ENCODE measurements at regions not wholly inside any gene's neighbourhood (a gene's known extent, or its start where the extent isn't known, plus 50 kb on each side); places are given as distances from the start of the nearest gene placed in this dataset.
"Not testable (repeated sequence)": the region's sequence is repeated elsewhere in the genome, so short reads cannot be mapped to it uniquely, and the experiment has no call there.

DNA sequence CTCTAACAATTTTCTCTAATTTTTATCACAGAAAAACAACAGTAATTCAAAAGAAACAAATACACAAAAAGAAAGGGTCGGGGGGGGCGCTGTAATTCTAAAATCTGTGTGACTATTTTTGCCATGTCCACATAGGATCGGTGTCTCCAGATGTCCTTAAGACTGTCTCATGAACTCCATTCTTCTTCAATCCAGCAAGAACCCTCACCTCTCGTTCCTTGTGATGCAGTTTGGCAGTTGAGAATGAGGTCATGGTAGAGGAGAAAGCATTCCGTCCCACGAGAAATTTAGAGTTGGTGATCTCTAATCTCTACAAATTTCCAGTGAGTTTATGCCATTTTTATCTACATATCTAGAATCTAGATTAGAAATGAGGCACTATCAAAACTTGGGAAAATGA is 394.7 kb downstream of the TFEC start:
- no peak for DNase-seq

DNA sequence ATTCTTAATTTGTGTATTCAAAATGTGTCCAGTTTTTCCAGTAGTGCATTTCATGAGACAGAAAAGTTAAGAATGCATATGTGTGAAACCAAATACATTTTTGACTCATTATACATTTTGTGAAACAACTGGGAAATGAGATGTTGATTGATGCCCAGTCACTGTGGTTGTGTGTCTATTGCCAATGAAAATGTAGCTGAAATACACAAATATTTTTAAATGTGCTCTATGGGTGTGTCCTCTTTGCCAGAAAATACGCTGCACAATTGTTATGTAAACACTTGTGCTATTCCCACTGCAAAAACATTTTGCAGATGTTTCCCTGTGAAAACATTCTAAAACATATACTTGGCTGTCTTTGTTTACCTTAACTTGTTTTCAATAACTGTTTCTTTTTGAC is 395.2 kb downstream of the TFEC start:
- DNase-seq: no peak

DNA sequence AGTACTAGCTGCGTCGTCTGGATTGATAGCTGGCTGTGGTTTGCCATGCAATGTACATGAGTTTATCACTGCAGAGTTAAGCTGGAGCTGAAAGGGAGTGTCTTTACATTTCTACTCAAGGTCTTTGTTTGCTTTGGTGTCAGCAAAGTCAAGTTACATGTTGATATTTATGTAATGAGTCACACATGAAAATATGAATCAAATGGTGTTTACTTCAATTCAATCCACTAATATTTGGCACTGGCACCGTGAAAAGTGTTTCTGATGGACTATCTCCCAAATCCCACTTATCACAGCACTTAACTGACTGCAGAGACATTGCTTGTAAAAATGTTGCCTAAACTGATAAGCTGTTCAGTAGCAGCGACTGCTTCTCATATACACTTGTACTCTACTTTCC is 395.9 kb downstream of the TFEC start:
- no peak for DNase-seq

DNA sequence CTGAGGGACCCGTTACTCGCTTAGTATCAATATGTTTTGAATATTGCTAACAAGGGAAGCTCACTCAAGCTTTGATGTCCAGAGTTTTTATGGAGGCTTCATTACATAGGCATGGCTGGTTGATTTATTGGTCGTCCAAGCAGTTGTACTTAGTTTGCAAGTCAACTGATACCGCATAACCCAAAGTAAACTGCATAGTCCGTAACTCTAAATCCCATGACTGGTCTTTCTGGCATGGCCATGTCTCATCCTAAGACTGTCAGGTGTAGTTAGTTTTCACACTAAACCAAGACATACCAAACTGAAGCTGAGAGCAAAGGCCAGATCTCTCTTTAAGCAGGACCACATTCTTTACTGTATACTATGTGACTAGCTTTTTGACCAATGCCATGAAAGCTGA is 397.9 kb downstream of the TFEC start:
- DNase-seq: no peak

DNA sequence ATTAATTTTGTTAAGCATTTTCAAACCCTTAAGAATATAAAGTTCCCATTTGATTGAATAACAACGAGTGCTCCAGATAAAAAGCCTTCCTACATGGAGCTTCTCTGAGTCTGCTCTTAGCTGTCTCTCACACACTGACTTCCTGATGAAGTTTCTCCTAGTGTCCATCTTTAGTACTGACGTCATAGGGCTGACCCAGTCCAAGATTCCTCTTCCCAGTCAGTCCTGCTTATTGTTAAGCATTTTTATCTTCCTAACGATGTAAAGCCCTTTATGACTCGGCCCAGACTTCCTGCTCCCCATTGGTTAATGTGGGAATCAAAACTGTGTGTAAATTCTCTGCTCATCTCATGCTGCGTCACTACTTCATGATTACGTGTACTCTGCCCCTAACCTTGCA is 398.8 kb downstream of the TFEC start:
- DNase-seq: no peak

DNA sequence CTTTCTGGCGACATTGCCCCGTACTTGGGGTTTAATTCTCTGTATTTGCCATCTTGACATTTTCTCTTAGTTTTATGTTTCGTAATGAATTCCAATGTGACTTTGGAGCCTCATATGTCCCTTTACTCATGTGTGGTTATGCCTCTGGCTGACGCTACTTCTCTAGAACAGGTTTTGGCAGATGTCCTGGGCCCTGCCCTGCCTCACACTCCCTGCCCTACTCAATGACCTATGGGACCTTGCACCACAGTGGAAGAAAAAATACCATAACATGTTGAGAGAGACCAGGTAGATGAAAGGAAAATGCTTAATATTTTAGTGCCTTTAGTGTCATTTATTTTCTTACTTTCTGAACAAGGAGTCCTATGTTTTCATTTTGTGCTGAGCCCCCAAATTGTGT is 400.5 kb downstream of the TFEC start:
- DNase-seq: no peak

DNA sequence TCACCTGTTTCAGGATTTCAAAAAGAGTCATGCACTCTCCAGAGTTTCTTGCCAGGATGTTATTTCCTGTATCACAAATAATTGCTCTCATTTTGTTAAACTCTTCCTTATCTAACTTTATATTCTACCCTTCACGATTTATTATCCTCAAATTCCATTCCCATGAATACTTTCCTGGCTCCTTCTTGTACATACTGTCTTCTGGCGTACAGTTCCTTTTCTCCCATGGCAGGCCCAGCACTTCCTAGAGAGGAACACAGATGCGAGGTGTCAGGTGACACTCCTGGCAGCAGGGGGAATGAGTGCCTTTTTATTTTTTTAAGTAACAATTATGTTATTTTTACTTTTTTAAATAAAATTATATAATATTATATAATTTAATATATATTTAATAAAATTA is 411.9 kb downstream of the TFEC start:
- DNase-seq: no peak

DNA sequence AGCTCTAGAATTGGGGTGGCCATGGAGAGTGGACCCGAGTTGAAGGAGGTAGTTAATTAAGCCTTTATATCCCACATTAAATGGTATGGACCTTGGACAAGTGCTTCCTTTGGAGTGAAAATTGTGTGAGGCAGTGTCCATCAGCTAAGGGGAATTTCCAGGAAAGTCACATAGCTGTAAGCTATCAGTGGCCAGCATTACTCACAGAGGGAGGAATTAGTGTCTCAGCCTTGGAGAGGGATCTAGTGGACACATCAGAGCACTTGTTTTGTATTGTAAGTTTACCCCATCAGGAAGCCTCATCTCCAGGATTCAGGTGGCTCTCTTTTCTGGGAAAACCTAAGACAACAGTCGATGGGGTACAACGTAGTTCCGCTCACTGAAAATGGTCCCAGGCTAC is 416.7 kb downstream of the TFEC start:
- DNase-seq: no peak

DNA sequence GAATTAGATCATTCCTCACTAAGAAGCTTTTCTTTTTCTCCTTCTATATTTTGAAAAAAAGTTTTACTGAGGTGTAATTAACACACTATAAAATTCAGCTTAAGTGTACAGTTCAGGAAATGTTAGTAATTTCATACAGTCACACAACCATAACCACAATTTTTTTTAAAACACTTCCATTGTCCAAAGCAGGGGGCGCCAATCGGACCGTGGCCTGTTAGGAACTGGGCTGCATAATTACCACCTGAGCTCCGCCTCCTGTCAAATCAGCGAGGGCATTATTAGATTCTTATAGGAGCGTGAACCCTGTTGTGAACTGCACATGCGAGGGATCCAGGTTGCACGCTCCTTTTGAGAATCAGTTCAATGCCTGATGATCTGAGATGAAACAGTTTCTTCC is 427.1 kb downstream of the TFEC start:
- DNase-seq: no peak

DNA sequence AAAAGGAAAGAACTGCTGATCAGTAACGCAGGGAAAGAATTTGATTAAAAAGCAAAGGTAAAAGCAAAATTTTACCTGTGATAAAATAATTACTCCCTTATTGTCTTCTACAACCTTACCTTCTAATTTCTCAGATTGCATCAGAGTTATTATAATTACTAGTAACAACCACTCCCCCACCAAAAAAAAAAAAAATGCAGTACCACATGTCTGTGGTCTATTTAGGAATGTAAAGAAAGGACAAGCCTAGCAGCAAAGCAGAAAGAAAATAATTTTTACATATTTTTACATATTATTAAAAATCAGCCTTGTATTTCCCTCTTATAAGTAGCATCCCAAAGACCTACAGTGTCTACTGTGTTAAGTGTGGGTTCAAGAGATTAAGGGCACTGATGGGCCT is 430.4 kb downstream of the TFEC start:
- DNase-seq: no peak

DNA sequence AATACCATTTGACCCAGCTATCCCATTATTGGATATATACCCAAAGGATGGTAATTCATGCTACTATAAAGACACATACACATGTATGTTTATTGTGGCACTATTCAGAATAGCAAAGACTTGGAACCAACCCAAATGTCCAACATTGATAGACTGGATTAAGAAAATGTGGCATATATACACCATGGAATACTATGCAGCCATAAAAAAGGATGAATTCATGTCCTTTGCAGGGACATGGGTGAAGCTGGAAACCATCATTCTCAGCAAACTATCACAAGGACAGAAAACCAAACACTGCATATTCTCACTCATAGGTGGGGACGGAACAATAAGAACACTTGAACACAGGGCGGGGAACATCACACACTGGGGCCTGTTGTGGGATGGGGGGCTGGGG is 431.4 kb downstream of the TFEC start:
- not testable (repeated sequence) for DNase-seq

DNA sequence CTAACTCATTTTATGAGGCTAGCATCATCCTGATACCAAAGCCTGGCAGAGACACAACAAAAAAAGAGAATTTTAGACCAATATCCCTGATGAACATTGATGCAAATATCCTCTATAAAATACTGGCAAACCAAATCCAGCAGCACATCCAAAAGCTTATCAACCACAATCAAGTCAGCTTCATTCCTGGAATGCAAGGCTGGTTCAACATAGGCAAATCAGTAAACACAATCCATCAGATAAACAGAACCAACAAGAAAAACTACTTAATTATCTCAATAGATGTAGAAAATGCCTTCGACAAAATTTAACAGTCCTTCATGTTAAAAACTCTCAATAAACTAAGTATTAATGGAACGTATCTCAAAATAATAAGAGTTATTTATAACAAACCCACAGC is 433.3 kb downstream of the TFEC start:
- DNase-seq: not testable (repeated sequence)

DNA sequence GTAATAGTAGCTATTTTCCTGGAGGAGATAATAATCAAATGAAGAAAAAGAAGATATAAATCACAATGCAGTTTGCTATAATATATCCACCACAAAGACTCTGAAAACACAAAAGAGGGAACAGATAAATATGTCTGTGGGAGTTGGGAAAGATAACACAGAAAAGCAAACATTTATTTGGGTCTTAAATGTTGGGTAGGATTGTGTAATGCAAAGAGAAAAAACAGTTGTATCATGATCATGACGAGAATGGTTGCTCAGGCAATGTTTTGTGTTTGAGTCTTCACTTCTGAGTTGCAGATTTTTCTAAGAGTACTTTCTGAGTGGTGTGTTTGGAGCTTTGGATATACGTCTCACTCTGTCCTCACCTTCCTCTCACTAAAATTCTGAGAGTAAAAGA is 437.5 kb downstream of the TFEC start:
- no peak for DNase-seq

DNA sequence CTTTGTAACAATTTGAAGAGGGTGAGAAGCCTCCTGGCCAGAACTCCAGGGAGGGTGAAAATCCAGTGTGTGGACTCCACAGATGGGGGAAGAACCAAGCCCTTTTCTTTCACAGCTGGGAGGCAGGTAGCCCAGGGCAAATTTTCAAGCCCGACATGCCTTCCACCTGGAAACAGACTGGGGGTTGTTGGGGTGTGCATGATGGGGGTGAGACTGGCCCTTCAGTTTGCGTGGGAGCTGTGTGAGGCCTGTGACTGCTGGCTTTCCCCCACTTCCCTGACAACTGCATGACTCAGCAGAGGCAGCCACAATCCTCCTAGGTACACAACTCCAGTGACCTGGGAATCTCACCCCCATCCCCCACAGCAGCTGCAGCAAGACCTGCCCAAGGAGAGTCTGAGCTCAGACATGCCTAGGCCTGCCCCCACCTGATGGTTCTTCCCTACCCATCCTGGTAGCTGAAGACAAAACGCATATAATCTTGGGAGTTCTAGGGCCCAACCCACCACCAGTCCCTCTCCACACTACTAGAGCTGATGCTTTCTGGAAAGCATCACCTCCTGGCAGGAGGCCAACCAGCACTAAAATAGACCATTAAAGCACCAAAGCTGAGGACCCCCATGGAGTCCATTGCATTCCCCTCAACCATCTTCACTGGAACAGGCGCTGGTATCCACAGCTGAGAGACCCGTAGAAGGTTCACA is 445.4 kb downstream of the TFEC start:
- DNase-seq: no peak

DNA sequence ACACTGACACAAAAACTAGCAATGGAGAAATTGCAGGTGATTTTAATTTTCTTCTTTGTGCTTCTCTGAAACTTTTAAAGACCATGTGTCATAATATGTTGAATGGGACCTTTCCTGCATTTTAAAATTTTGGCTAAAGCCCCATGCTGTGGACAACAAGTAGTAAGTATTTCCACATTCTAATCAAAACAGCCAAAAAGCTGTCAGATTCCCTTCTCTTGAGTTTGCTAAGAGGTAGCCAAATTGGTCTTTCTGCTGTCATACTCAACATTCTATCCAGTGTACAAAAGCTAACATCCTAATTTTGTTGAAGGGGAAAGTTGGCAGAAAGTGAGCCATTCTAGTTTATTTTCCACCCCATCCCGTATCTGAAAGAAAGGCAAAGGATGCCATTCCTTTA is 447.6 kb downstream of the TFEC start:
- DNase-seq: no peak

DNA sequence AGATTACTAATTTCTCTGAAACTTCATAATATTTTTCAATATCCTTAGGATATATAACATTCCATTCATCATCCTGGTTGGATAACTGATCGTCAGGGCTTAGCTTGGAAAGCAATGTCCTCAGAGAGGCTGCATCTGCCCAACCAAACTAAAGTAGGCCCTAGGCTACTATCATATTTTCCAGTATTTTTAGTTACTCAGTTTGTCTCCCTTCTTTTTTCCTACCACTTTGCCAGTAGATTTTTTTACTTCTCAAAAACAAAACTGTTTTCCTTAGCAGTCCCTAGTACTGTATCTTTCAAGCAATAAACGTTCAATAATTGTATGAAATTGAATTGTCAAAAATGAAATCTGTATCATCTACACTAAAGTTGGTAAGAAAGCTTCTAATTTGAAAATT is 452.0 kb downstream of the TFEC start:
- DNase-seq: no peak

DNA sequence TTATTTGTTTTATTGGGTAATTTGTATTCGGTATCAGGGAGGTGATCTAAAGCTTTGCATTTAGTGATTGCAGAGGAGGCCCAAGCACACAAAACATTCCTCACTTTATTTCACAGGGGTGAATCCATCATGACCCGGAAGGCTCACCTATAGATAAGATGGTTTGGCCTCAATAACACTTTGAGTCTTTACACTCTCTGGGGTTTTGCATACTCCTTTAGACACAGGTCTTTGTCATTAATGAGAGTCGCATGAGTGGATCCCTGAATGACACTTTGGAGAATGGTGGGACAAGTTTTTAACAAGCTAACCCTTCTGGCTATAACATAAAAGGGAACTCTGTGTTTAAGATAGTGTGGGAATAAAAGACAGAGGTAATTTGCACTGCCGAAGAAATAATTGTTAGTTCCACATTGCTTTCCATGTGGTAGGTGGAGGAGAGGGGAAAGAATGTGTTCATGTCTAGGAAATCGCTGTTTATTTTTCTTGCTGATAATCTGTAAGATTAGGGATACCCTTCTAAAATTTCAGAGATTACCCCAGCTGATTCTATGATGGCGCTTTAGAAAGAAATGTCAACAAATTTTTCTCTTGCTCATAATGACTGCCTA is 455.8 kb downstream of the TFEC start:
- no peak for DNase-seq

DNA sequence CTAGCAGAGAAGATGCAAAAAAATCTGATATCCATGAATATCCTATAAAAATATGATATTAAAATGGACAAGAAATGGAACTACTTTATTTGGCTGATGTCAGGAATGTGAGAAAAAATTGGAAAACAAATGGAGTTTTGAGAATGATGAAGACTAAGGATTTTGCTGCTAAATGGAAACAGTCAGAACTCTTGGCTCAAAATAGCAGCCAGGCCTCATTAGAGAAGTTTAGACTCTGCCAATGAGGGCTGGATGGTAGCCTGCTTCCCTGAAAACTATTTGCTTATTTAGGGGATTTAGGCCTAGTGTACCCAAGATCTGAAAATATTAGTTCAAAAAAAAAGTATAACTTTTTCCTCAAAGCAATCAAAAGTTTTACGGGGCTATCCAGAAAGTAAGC is 458.5 kb downstream of the TFEC start:
- DNase-seq: no peak

DNA sequence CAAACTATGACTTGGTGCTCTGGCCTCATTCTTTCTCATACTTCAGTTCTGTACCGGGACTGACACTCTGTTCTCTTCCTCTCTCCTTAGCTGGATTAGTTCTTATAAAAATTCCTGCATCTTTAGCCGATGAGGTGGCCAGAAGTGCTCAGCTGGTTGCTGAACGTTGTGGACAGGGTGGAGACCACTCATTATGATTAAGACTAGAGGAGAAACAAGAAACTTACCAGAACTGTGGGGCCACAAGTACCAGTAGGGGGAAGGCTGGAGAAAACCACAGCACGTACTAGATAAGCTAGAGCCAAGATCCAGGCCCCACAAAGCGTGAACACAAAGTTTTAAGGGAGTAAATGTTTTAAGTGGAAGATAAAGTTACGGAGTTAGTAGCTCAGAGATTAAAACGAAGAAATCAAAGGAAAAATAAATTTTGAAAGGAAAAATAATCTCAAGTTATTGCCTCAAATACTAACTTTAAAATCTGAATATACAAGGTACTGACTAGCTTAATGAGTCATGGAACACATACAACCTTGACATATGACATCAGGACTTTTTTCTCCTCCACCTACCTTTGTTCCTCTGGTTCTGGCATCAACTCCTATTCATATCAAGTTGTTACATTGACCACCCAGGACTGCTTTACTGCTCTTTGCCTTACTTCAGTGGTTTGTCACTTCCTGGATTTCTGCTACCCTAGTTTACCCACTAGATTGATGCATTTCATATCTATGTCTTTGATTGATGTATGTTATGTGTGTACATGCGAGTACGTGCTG is 469.0 kb downstream of the TFEC start:
- DNase-seq: no peak

DNA sequence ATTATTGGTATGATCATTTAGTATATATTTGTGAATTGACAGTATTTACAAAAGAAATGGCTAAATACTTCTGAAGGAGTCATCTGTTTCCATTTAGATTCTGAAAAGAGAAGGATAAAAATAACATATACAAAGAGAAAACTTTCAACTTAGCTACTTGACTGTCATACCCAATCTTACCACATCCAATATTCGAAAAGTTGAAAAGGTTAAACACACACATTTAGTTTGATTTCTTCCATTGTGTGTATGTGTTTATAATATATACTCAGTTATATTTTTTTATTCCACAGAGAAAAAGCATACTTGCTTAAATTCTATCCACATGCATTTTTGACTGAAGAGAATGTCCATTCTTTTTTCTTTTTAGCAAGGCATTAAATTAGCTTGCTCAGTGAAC is 470.7 kb downstream of the TFEC start:
- DNase-seq: no peak

DNA sequence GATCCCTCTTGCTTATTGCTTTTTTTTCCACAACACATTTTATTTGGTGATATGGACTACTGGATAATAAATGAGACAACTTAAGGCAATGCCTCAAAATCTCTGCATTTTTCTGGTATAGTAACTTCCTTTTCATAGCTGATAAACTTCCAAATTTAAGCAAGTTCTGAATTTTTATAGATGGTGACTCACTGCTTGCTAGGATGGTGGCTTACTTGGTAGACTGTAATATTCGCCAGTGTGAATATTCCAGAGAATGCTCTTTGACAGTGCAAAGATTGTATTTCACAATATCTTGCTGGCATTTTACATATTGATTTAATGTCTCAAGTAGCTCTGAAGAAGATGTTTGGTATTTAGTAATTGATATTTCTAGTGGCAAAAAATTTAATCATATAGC is 472.4 kb downstream of the TFEC start:
- DNase-seq: no peak

DNA sequence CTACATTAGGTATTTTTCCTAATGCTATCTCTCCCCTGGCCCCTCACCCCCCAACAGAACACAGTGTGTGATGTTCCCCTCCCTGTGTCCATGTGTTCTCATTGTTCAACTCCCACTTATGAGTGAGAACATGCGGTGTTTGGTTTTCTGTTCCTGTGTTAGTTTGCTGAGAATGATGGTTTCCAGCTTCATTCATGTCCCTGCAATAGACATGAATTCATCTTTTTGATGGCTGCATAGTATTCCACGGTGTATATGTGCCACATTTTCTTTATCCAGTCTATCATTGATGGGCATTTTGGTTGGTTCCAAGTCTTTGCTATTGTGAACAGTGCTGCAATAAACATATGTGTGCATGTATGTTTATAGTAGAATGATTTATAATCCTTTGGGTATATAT is 473.3 kb downstream of the TFEC start:
- not testable (repeated sequence) for DNase-seq

DNA sequence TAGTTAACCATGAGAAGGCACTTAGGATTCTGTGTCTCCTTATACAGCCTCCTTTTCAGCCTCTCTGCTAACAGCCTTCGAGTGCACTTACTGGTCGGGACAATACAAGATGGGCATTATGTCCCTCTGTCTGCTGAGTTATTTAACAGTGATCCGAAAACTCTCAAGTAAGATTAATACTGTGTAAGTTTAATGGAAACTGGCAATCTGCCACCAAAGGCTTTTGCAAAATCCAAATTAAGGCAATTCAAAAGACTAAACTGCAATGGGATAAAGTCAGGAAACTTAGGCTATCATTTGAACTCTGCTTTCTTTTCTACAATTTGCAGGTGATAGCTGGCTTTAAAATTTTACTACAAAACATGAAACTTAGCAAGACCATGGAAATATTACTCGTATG is 477.8 kb downstream of the TFEC start:
- DNase-seq: no peak

DNA sequence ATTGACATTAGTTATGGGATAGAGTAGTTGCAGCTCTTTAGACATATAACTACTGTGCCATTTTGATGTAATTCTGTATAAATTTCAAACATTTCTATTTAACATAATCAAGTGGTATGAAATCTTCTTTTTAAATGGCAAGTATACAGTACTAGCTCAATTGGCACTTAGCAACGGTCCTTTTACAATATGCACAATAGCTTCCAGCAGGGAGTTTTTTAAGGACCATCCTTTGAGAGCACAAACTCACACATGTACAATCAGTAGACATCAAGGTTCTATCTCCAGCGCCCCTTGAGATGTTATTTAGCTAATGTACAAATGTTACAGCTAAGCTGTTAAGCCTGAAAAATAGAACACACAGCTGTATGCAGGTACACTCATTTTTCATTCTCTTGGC is 480.7 kb downstream of the TFEC start:
- no peak for DNase-seq

DNA sequence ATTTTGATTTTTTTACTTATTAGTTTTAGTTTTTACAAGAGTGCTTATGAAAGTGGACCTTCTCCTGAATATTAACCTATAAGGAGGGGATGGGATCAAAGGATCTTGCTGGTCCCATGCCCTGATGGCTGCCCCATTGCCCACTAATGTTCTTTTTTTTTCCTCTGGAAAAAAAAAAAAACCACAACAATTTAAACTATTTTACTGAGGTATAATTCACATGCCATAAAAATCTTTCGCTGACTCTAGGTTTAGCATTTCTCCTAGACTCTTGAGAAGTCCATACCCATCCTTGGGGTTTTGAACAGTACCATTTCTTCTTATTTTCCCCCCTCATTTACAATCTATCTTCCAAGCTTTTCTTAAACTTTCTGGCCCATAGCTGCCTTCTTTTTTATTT is 481.8 kb downstream of the TFEC start:
- DNase-seq: no peak

Measured in KG1 (cell line).